ENCODE measurements at regions not wholly inside any gene's neighbourhood (a gene's known extent, or its start where the extent isn't known, plus 50 kb on each side); places are given as distances from the start of the nearest gene placed in this dataset.

DNA sequence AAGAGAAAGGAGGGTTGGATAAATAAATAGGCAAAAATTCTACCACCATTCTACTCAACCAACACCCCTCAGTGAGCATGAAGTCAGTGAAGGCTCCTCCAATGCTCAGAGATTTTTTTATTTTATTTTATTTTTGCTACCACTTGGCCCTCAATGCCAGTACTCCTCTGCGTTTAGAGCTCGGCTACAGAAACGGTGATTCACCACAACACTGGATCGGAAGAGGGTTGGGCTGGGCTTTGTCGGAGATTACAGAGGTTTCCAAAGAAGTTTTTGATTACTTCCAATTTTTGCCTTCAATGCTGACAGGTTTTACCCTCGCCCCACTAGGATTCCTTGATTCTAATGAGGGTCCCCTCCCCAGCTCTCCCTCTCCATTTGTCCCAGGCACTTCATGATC is 1027.2 kb upstream of the TMEM132C start:
- Histone ChIP-seq H3K27ac (ENCODE audit: low read length) (no peak overlapping the region), H3K4me3 (ENCODE audit: low read depth in 1 of 2, low read length in 2 of 2) (no peak overlapping the region), H3K9me3 (ENCODE audit: control insufficient read depth in 1 of 2, low read length in 2 of 2) (no peaks in the 10 kb centered on the region), H3K27me3 (ENCODE audit: low read depth, low read length) (no peaks in the 10 kb centered on the region), H3K4me1 (ENCODE audit: control insufficient read depth in 1 of 2, insufficient read depth in 2 of 2, low read length in 2 of 2) (no peaks in the 10 kb centered on the region), H3K36me3 (ENCODE audit: control insufficient read depth in 1 of 2, insufficient read depth in 2 of 2, low read length in 2 of 2) (no peaks in the 10 kb centered on the region)

GRCh38 chr12:127240249-127240929 is 1026.6 kb upstream of the TMEM132C start:
- no peaks in the 10 kb centered on the region for H3K4me1 ChIP-seq (ENCODE audit: control insufficient read depth in 1 of 2, insufficient read depth in 2 of 2, low read length in 2 of 2)
- no peak overlapping the region for H3K27ac ChIP-seq (ENCODE audit: low read length)
- H3K9me3 ChIP-seq (ENCODE audit: control insufficient read depth in 1 of 2, low read length in 2 of 2) = no peaks in the 10 kb centered on the region
- no peaks in the 10 kb centered on the region for H3K27me3 ChIP-seq (ENCODE audit: low read depth, low read length)
- no peak overlapping the region for H3K4me3 ChIP-seq (ENCODE audit: low read depth in 1 of 2, low read length in 2 of 2)
- no peaks in the 10 kb centered on the region for H3K36me3 ChIP-seq (ENCODE audit: control insufficient read depth in 1 of 2, insufficient read depth in 2 of 2, low read length in 2 of 2)

DNA sequence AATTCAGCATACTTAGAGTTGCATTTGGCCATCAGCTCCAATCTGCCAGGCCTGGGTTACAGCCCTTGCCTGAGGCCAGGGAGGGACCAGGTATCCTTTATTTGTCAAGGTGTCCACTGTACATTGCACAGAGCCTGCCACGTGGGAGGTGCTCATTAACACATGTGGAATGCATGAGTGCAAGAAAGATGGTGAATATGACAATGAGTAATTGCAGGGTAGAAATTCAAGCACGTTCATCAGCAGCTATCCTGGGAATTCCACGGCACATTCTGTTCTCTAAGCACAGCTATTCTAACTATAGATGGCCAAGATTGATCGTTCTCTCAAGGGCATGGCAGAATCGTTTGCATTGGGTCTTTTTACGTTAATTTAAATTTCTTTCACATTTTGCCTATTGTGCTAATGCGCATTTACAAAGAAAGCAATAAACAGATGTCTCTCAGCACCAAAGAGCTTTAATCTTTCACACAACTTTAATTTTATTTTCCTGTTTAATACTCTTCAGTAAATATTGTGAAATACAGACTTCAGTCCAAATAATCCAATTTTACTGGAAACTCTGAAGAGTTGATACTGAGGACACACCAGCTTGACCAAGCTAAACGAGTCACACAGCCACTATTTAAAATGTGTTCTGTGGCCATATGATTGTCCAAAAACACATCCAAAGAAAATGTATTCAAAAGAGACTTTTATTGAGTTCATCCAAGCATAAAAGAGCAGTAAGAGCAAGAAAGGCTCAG is 1025.7 kb upstream of the TMEM132C start:
- no peak overlapping the region for H3K27ac ChIP-seq (ENCODE audit: low read length)
- H3K36me3 ChIP-seq (ENCODE audit: control insufficient read depth in 1 of 2, insufficient read depth in 2 of 2, low read length in 2 of 2) = no peaks in the 10 kb centered on the region
- H3K27me3 ChIP-seq (ENCODE audit: low read depth, low read length) = no peaks in the 10 kb centered on the region
- no peaks in the 10 kb centered on the region for H3K4me1 ChIP-seq (ENCODE audit: control insufficient read depth in 1 of 2, insufficient read depth in 2 of 2, low read length in 2 of 2)
- H3K4me3 ChIP-seq (ENCODE audit: low read depth in 1 of 2, low read length in 2 of 2) = no peak overlapping the region
- H3K9me3 ChIP-seq (ENCODE audit: control insufficient read depth in 1 of 2, low read length in 2 of 2) = no peaks in the 10 kb centered on the region

DNA sequence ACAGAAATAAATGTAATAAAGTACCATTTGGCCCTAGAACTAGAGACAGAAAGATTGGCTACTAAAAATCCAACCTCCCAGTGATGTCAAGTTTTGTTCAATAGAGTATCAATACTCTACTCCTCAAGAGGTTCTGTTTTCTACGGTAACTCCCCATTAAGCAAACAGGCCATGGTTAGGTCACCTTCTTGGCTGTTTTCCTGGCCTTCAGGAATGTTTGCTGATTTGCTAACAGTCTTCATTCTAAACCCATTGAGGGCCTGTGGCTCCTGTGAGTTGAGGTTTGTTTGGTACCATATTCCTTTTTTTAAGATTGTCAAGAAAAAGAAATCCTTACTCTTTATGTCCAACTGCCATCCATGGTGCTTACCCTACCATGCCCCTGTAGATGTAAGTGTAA is 1022.0 kb upstream of the TMEM132C start:
- no peak overlapping the region for H3K27ac ChIP-seq (ENCODE audit: low read length)

DNA sequence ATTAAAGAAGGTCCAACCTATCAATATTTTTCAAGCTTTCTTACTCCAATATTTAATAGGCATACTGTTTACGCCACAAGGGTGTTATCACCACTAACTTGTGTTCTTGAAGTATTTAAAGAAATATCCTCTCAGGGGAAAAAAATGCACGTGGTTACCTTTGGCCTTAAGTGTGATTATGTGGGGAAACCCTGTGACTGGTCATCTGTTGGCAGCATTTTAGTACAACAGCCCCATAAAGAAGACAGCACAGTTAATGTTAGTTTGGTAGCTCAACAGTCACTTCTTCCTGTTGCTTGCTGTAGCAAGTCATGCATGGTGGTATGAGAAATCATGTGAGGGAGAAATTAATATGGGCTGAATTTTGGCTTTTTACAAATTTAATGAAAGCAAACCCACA is 1021.5 kb upstream of the TMEM132C start:
- Histone ChIP-seq H3K27ac (ENCODE audit: low read length) (no peak overlapping the region), H3K4me3 (ENCODE audit: low read depth in 1 of 2, low read length in 2 of 2) (no peak overlapping the region), H3K36me3 (ENCODE audit: control insufficient read depth in 1 of 2, insufficient read depth in 2 of 2, low read length in 2 of 2) (no peaks in the 10 kb centered on the region), H3K4me1 (ENCODE audit: control insufficient read depth in 1 of 2, insufficient read depth in 2 of 2, low read length in 2 of 2) (no peaks in the 10 kb centered on the region), H3K9me3 (ENCODE audit: control insufficient read depth in 1 of 2, low read length in 2 of 2) (no peaks in the 10 kb centered on the region), H3K27me3 (ENCODE audit: low read depth, low read length) (no peaks in the 10 kb centered on the region)

More for the DNA sequence above, 1022.0 kb upstream of the TMEM132C start:
- Histone ChIP-seq H3K4me1 (ENCODE audit: control insufficient read depth in 1 of 2, insufficient read depth in 2 of 2, low read length in 2 of 2) (no peaks in the 10 kb centered on the region), H3K9me3 (ENCODE audit: control insufficient read depth in 1 of 2, low read length in 2 of 2) (no peaks in the 10 kb centered on the region), H3K27me3 (ENCODE audit: low read depth, low read length) (no peaks in the 10 kb centered on the region), H3K4me3 (ENCODE audit: low read depth in 1 of 2, low read length in 2 of 2) (no peak overlapping the region), H3K36me3 (ENCODE audit: control insufficient read depth in 1 of 2, insufficient read depth in 2 of 2, low read length in 2 of 2) (no peaks in the 10 kb centered on the region)

GRCh38 chr12:127247937-127248336 is 1019.0 kb upstream of the TMEM132C start:
- Histone ChIP-seq H3K27ac (ENCODE audit: low read length) (no peak overlapping the region), H3K27me3 (ENCODE audit: low read depth, low read length) (no peaks in the 10 kb centered on the region), H3K4me1 (ENCODE audit: control insufficient read depth in 1 of 2, insufficient read depth in 2 of 2, low read length in 2 of 2) (no peaks in the 10 kb centered on the region), H3K4me3 (ENCODE audit: low read depth in 1 of 2, low read length in 2 of 2) (no peak overlapping the region), H3K36me3 (ENCODE audit: control insufficient read depth in 1 of 2, insufficient read depth in 2 of 2, low read length in 2 of 2) (no peaks in the 10 kb centered on the region), H3K9me3 (ENCODE audit: control insufficient read depth in 1 of 2, low read length in 2 of 2) (no peaks in the 10 kb centered on the region)

DNA sequence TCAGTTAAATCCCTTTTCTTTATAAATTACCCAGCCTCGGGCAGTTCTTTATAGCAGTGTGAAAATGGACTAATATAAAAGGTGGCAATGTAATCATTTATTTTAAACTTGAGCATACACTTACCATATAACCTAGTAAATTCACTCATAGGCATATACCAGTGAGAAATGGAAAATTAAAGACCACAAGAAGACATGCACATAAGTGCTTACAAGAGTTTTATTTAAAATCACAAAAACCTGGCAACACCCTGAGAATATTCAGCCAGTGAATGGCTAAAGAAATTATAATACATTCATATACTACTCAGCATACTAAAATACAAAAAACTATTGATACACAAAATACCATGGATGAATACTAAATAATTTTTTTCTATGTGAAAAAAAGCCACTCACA is 1017.5 kb upstream of the TMEM132C start:
- Histone ChIP-seq H3K27ac (ENCODE audit: low read length) (no peak overlapping the region), H3K36me3 (ENCODE audit: control insufficient read depth in 1 of 2, insufficient read depth in 2 of 2, low read length in 2 of 2) (no peaks in the 10 kb centered on the region), H3K4me3 (ENCODE audit: low read depth in 1 of 2, low read length in 2 of 2) (no peak overlapping the region), H3K27me3 (ENCODE audit: low read depth, low read length) (no peaks in the 10 kb centered on the region), H3K4me1 (ENCODE audit: control insufficient read depth in 1 of 2, insufficient read depth in 2 of 2, low read length in 2 of 2) (no peaks in the 10 kb centered on the region), H3K9me3 (ENCODE audit: control insufficient read depth in 1 of 2, low read length in 2 of 2) (no peaks in the 10 kb centered on the region)

- Histone ChIP-seq H3K36me3 (ENCODE audit: control insufficient read depth in 1 of 2, insufficient read depth in 2 of 2, low read length in 2 of 2) (no peaks in the 10 kb centered on the region), H3K27ac (ENCODE audit: low read length) (no peak overlapping the region), H3K9me3 (ENCODE audit: control insufficient read depth in 1 of 2, low read length in 2 of 2) (no peaks in the 10 kb centered on the region), H3K4me3 (ENCODE audit: low read depth in 1 of 2, low read length in 2 of 2) (no peak overlapping the region), H3K4me1 (ENCODE audit: control insufficient read depth in 1 of 2, insufficient read depth in 2 of 2, low read length in 2 of 2) (no peaks in the 10 kb centered on the region), H3K27me3 (ENCODE audit: low read depth, low read length) (no peaks in the 10 kb centered on the region)
Observed at GRCh38 chr12:127253797-127254327, 1013.1 kb upstream of the TMEM132C start.

- Histone ChIP-seq H3K4me1 (ENCODE audit: control insufficient read depth in 1 of 2, insufficient read depth in 2 of 2, low read length in 2 of 2) (no peaks in the 10 kb centered on the region), H3K27ac (ENCODE audit: low read length) (no peak overlapping the region), H3K9me3 (ENCODE audit: control insufficient read depth in 1 of 2, low read length in 2 of 2) (no peaks in the 10 kb centered on the region), H3K36me3 (ENCODE audit: control insufficient read depth in 1 of 2, insufficient read depth in 2 of 2, low read length in 2 of 2) (no peaks in the 10 kb centered on the region), H3K4me3 (ENCODE audit: low read depth in 1 of 2, low read length in 2 of 2) (no peak overlapping the region), H3K27me3 (ENCODE audit: low read depth, low read length) (no peaks in the 10 kb centered on the region)
Observed at GRCh38 chr12:127254420-127254955, 1012.5 kb upstream of the TMEM132C start.

- no peaks in the 10 kb centered on the region for H3K36me3 ChIP-seq (ENCODE audit: control insufficient read depth in 1 of 2, insufficient read depth in 2 of 2, low read length in 2 of 2)
- H3K27me3 ChIP-seq (ENCODE audit: low read depth, low read length) = no peaks in the 10 kb centered on the region
- H3K27ac ChIP-seq (ENCODE audit: low read length) = no peak overlapping the region
- no peak overlapping the region for H3K4me3 ChIP-seq (ENCODE audit: low read depth in 1 of 2, low read length in 2 of 2)
- no peaks in the 10 kb centered on the region for H3K9me3 ChIP-seq (ENCODE audit: control insufficient read depth in 1 of 2, low read length in 2 of 2)
- H3K4me1 ChIP-seq (ENCODE audit: control insufficient read depth in 1 of 2, insufficient read depth in 2 of 2, low read length in 2 of 2) = no peaks in the 10 kb centered on the region
Observed at GRCh38 chr12:127257366-127257935, 1009.5 kb upstream of the TMEM132C start.

GRCh38 chr12:127260531-127260930 is 1006.4 kb upstream of the TMEM132C start:
- H3K4me1 ChIP-seq (ENCODE audit: control insufficient read depth in 1 of 2, insufficient read depth in 2 of 2, low read length in 2 of 2) = no peaks in the 10 kb centered on the region
- H3K36me3 ChIP-seq (ENCODE audit: control insufficient read depth in 1 of 2, insufficient read depth in 2 of 2, low read length in 2 of 2) = no peaks in the 10 kb centered on the region

More at GRCh38 chr12:127260531-127260930, 1006.4 kb upstream of the TMEM132C start:
- H3K27me3 ChIP-seq (ENCODE audit: low read depth, low read length) = no peaks in the 10 kb centered on the region
- peaks cover 0 to 7% of the 10 kb centered on the region in 2 donors for H3K9me3 ChIP-seq (ENCODE audit: control insufficient read depth in 1 of 2, low read length in 2 of 2)
- no peak overlapping the region for H3K4me3 ChIP-seq (ENCODE audit: low read depth in 1 of 2, low read length in 2 of 2)
- no peak overlapping the region for H3K27ac ChIP-seq (ENCODE audit: low read length)

Measured in muscle layer of duodenum (tissue), 2 donors.